ENCODE measurements at regions not wholly inside any gene's neighbourhood (a gene's known extent, or its start where the extent isn't known, plus 50 kb on each side); places are given as distances from the start of the nearest gene placed in this dataset.

DNA sequence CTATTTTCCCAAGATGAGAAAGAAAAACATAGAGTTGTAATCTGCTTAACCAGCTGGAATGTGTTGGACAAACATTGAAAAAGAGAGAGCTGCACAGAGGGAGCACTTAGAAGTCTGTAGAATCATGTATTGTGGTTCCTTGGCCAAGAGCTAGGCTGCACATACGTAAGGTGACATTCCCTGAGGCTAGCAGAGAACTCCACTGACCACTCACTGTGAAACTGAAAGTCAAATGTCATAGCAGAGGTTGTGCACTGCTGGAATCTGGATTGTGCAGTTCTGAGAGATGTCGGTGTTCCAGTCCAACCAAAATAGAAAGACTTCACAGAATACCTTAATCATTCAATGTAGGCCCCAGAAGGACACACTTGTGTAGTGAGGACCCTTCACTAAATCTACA is 772.8 kb upstream of the RAG2 start:
- H3K4me2 ChIP-seq (ENCODE audit: control insufficient read depth, insufficient read depth): no peak overlapping the region
- BruUV-seq (replicated peaks): no TSS peak
- RAD21 ChIA-PET (ENCODE audit: unreplicated experiment): no interaction called here
- TF ChIP-seq KAT2A (conservative IDR thresholded peaks at IDR 0.05; ENCODE audit: control insufficient read depth, low read depth, low read length) (no peak), NBN (IDR thresholded peaks at IDR 0.05) (no peak), MYC (IDR thresholded peaks at IDR 0.05; ENCODE audit: insufficient read depth, insufficient read length, insufficient replicate concordance, low read length, severe bottlenecking) (no peak), BHLHE40 (IDR thresholded peaks at IDR 0.05; ENCODE audit: borderline replicate concordance in 1 of 2, low read depth in 2 of 2, low read length in 1 of 2) (no peak), ZZZ3 (IDR thresholded peaks at IDR 0.05; ENCODE audit: control insufficient read depth, insufficient read length, low read depth) (no peak), RCOR1 (conservative IDR thresholded peaks at IDR 0.05; ENCODE audit: low read depth, low read length) (no peak), SIN3A (IDR thresholded peaks at IDR 0.05; ENCODE audit: low read depth, low read length) (no peak), SMC3 (IDR thresholded peaks at IDR 0.05; ENCODE audit: borderline replicate concordance, low read length) (no peak)
- TF ChIP-seq, protein P1, sequence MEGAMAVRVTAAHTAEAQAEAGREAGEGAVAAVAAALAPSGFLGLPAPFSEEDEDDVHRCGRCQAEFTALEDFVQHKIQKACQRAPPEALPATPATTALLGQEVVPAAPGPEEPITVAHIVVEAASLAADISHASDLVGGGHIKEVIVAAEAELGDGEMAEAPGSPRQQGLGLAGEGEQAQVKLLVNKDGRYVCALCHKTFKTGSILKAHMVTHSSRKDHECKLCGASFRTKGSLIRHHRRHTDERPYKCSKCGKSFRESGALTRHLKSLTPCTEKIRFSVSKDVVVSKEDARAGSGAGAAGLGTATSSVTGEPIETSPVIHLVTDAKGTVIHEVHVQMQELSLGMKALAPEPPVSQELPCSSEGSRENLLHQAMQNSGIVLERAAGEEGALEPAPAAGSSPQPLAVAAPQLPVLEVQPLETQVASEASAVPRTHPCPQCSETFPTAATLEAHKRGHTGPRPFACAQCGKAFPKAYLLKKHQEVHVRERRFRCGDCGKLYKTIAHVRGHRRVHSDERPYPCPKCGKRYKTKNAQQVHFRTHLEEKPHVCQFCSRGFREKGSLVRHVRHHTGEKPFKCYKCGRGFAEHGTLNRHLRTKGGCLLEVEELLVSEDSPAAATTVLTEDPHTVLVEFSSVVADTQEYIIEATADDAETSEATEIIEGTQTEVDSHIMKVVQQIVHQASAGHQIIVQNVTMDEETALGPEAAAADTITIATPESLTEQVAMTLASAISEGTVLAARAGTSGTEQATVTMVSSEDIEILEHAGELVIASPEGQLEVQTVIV (IDR thresholded peaks at IDR 0.05; ENCODE audit: borderline replicate concordance, partially characterized antibody): no peak
- TF ChIP-seq, protein P2, sequence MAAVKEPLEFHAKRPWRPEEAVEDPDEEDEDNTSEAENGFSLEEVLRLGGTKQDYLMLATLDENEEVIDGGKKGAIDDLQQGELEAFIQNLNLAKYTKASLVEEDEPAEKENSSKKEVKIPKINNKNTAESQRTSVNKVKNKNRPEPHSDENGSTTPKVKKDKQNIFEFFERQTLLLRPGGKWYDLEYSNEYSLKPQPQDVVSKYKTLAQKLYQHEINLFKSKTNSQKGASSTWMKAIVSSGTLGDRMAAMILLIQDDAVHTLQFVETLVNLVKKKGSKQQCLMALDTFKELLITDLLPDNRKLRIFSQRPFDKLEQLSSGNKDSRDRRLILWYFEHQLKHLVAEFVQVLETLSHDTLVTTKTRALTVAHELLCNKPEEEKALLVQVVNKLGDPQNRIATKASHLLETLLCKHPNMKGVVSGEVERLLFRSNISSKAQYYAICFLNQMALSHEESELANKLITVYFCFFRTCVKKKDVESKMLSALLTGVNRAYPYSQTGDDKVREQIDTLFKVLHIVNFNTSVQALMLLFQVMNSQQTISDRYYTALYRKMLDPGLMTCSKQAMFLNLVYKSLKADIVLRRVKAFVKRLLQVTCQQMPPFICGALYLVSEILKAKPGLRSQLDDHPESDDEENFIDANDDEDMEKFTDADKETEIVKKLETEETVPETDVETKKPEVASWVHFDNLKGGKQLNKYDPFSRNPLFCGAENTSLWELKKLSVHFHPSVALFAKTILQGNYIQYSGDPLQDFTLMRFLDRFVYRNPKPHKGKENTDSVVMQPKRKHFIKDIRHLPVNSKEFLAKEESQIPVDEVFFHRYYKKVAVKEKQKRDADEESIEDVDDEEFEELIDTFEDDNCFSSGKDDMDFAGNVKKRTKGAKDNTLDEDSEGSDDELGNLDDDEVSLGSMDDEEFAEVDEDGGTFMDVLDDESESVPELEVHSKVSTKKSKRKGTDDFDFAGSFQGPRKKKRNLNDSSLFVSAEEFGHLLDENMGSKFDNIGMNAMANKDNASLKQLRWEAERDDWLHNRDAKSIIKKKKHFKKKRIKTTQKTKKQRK (IDR thresholded peaks at IDR 0.05; ENCODE audit: low read depth, low read length): no peak
- TF ChIP-seq, protein P3, sequence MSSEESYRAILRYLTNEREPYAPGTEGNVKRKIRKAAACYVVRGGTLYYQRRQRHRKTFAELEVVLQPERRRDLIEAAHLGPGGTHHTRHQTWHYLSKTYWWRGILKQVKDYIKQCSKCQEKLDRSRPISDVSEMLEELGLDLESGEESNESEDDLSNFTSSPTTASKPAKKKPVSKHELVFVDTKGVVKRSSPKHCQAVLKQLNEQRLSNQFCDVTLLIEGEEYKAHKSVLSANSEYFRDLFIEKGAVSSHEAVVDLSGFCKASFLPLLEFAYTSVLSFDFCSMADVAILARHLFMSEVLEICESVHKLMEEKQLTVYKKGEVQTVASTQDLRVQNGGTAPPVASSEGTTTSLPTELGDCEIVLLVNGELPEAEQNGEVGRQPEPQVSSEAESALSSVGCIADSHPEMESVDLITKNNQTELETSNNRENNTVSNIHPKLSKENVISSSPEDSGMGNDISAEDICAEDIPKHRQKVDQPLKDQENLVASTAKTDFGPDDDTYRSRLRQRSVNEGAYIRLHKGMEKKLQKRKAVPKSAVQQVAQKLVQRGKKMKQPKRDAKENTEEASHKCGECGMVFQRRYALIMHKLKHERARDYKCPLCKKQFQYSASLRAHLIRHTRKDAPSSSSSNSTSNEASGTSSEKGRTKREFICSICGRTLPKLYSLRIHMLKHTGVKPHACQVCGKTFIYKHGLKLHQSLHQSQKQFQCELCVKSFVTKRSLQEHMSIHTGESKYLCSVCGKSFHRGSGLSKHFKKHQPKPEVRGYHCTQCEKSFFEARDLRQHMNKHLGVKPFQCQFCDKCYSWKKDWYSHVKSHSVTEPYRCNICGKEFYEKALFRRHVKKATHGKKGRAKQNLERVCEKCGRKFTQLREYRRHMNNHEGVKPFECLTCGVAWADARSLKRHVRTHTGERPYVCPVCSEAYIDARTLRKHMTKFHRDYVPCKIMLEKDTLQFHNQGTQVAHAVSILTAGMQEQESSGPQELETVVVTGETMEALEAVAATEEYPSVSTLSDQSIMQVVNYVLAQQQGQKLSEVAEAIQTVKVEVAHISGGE (CRISPR knock-in tag; IDR thresholded peaks at IDR 0.05): no peak
- TF ChIP-seq, protein P4, sequence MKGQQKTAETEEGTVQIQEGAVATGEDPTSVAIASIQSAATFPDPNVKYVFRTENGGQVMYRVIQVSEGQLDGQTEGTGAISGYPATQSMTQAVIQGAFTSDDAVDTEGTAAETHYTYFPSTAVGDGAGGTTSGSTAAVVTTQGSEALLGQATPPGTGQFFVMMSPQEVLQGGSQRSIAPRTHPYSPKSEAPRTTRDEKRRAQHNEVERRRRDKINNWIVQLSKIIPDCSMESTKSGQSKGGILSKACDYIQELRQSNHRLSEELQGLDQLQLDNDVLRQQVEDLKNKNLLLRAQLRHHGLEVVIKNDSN (IDR thresholded peaks at IDR 0.05; ENCODE audit: borderline replicate concordance, extremely low read length, insufficient read depth, low read depth, low read length): no peak
- TF ChIP-seq, protein P5, sequence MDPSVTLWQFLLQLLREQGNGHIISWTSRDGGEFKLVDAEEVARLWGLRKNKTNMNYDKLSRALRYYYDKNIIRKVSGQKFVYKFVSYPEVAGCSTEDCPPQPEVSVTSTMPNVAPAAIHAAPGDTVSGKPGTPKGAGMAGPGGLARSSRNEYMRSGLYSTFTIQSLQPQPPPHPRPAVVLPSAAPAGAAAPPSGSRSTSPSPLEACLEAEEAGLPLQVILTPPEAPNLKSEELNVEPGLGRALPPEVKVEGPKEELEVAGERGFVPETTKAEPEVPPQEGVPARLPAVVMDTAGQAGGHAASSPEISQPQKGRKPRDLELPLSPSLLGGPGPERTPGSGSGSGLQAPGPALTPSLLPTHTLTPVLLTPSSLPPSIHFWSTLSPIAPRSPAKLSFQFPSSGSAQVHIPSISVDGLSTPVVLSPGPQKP (IDR thresholded peaks at IDR 0.05; ENCODE audit: low read depth, low read length): no peak

More for the DNA sequence above, 772.8 kb upstream of the RAG2 start:
- no peak overlapping the region for H2AFZ ChIP-seq (ENCODE audit: control insufficient read depth, low read depth, low read length)
- H3K27me3 ChIP-seq (replicated peaks in 1 of 2; ENCODE audit: control insufficient read depth in 2 of 2, insufficient read depth in 2 of 2, low read length in 1 of 2): no peaks in the 10 kb centered on the region
- FAIRE-seq (no peak), DNase-seq (ENCODE audit: low read depth, low spot score) (no peak), ATAC-seq (no peak)
- H3K9me3 ChIP-seq (replicated peaks; ENCODE audit: control insufficient read depth, insufficient read depth, low read length): no peaks in the 10 kb centered on the region
- no peak overlapping the region for H3K9ac ChIP-seq (ENCODE audit: control insufficient read depth, insufficient read depth, low read length)
- intact Hi-C loops (cut with micrococcal nuclease; ENCODE audit: unreplicated experiment): no loop called here
- SMC1A ChIA-PET (ENCODE audit: uncharacterized antibody, unreplicated experiment): no interaction called here
- in situ Hi-C loops (cut with MboI): no loop called here
- H3K36me3 ChIP-seq (ENCODE audit: control insufficient read depth in 2 of 2, insufficient read depth in 2 of 2, low read length in 1 of 2): no peaks in the 10 kb centered on the region
- WGBS (ENCODE audit: insufficient coverage, insufficient replicate concordance, low lambda C conversion rate, missing lambda C conversion rate): 16% methylated on average over 2 of the region's 2 CpGs
- POLR2A ChIA-PET: no interaction called here
- no peak overlapping the region for H3K27ac ChIP-seq (ENCODE audit: control insufficient read depth, insufficient read depth)
- no peaks in the 10 kb centered on the region for H3K4me1 ChIP-seq (ENCODE audit: control insufficient read depth, insufficient read depth, low read length)
- no peak overlapping the region for H3K4me3 ChIP-seq
- no peaks in the 10 kb centered on the region for H3K79me2 ChIP-seq (ENCODE audit: control insufficient read depth, insufficient read depth, low read length)
- CTCF ChIA-PET: no interaction called here
- H4K20me1 ChIP-seq (ENCODE audit: control insufficient read depth, insufficient read depth): no peaks in the 10 kb centered on the region

Measured in GM12878 (cell line).